ENCODE measurements at regions not wholly inside any gene's neighbourhood (a gene's known extent, or its start where the extent isn't known, plus 50 kb on each side); places are given as distances from the start of the nearest gene placed in this dataset.
A peak's percentile ranks its signal among the peaks of the same experiment; 100 is the strongest.

DNA sequence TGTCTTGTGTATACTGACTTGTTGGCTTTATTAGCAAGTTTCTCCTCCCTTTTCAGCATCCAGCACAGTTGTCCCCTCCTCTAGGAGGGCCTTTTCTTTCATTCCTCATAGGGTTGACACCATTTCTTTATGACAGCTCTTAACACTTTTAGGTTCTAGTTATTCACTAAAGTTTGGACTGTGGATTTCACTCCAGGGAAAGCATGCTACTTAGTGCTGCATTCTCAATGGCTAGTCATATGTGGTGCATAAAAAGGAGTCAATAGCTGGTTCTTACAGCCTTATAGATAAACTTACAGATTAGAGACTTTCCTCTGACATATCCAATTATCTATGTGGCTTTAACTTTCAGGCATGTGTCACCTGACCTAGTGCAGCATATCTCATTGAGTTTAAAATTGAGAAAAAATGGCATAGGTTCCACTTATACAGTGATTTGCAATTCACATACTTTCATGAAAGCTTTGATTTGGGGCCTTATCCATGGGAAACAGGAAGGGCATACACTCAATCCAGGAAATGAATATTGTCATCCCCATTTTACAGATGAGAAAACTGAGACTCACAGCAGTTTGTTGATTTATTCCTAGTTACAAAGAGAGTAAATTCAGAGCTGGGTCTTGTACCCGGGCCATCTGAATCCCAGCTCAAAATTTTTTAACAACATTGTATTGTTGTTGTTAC, 289.7 kb downstream of the LPIN1 start:
- Mint-ChIP-seq H3K4me1 (peaks cover 81% of the 10 kb centered on the region), H3K9me3 (peaks cover 12% of the 10 kb centered on the region), H3K27me3 (no peaks in the 10 kb centered on the region), H3K27ac (peak overlapping the region; percentile 75), H3K36me3 (ENCODE audit: low read depth) (peaks cover 11% of the 10 kb centered on the region), H3K4me3 (no peak overlapping the region)
- ChIA-PET CTCF (interaction anchor here (0.7 to 4.5 kb wide), 5 partner anchors 9 to 894 kb away, joined by 3 to 21 read pairs (median 3); partner anchors contain the start of gene TRIB2), POLR2A (interaction anchor here (1.0 to 3.1 kb wide), 2 partner anchors 8 to 9 kb away, joined by 3 to 8 read pairs; no protein-coding TSS in a partner anchor)
- DNase-seq (no peak), ATAC-seq (ENCODE audit: low read depth) (no peak)
- intact Hi-C loops (cut with micrococcal nuclease): no loop called here
- TF ChIP-seq CTCF (IDR thresholded peaks at IDR 0.05): no peak

GRCh38 chr2:12036640-12036983, 290.2 kb downstream of the LPIN1 start:
- peaks cover 12% of the 10 kb centered on the region for H3K36me3 Mint-ChIP-seq (ENCODE audit: low read depth)
- H3K4me3 Mint-ChIP-seq: no peak overlapping the region
- peak overlapping the region; percentile 24 for H3K27ac Mint-ChIP-seq
- ATAC-seq (ENCODE audit: low read depth): peak; percentile 8
- H3K9me3 Mint-ChIP-seq: peaks cover 16% of the 10 kb centered on the region
- no peaks in the 10 kb centered on the region for H3K27me3 Mint-ChIP-seq
- ChIA-PET POLR2A (interaction anchor here (3.1 kb wide), 1 partner anchor 9 kb away, joined by 8 read pairs; no protein-coding TSS in a partner anchor), CTCF (interaction anchor here (1.0 to 4.5 kb wide), 3 partner anchors 8 to 680 kb away, joined by 3 to 21 read pairs (median 4); partner anchors contain the start of gene TRIB2)
- peaks cover 81% of the 10 kb centered on the region for H3K4me1 Mint-ChIP-seq
- DNase-seq: no peak
- TF ChIP-seq CTCF (IDR thresholded peaks at IDR 0.05): no peak
- intact Hi-C loops (cut with micrococcal nuclease): no loop called here

- DNase-seq (no peak), ATAC-seq (ENCODE audit: low read depth) (no peak)
- H3K36me3 Mint-ChIP-seq (ENCODE audit: low read depth): peaks cover 15% of the 10 kb centered on the region
- H3K27ac Mint-ChIP-seq: no peak overlapping the region
- POLR2A ChIA-PET: no interaction called here
- TF ChIP-seq CTCF (IDR thresholded peaks at IDR 0.05): no peak
- peak overlapping the region; percentile 4 for H3K4me3 Mint-ChIP-seq
- intact Hi-C loops (cut with micrococcal nuclease): no loop called here
- CTCF ChIA-PET: no interaction called here
- peaks cover 81% of the 10 kb centered on the region for H3K4me1 Mint-ChIP-seq
- peaks cover 17% of the 10 kb centered on the region for H3K9me3 Mint-ChIP-seq
- no peaks in the 10 kb centered on the region for H3K27me3 Mint-ChIP-seq
Measured at GRCh38 chr2:12037301-12037700, 290.9 kb downstream of the LPIN1 start.

- H3K36me3 Mint-ChIP-seq (ENCODE audit: low read depth): peaks cover 15% of the 10 kb centered on the region
- no peaks in the 10 kb centered on the region for H3K27me3 Mint-ChIP-seq
- peaks cover 17% of the 10 kb centered on the region for H3K9me3 Mint-ChIP-seq
- H3K4me3 Mint-ChIP-seq: no peak overlapping the region
- CTCF ChIA-PET: no interaction called here
- TF ChIP-seq CTCF (IDR thresholded peaks at IDR 0.05): no peak
- peaks cover 81% of the 10 kb centered on the region for H3K4me1 Mint-ChIP-seq
- intact Hi-C loops (cut with micrococcal nuclease): loop anchor here (10.0 kb wide), 1 partner anchor 284 kb away; no protein-coding TSS in a partner anchor
- POLR2A ChIA-PET: interaction anchor here (1.7 to 3.1 kb wide), 2 partner anchors 8 to 676 kb away, joined by 9 to 18 read pairs; partner anchors contain the start of gene TRIB2
- H3K27ac Mint-ChIP-seq: peak overlapping the region; percentile 56
- DNase-seq (no peak), ATAC-seq (ENCODE audit: low read depth) (no peak)
Measured at GRCh38 chr2:12041236-12041635, 294.8 kb downstream of the LPIN1 start.

DNA sequence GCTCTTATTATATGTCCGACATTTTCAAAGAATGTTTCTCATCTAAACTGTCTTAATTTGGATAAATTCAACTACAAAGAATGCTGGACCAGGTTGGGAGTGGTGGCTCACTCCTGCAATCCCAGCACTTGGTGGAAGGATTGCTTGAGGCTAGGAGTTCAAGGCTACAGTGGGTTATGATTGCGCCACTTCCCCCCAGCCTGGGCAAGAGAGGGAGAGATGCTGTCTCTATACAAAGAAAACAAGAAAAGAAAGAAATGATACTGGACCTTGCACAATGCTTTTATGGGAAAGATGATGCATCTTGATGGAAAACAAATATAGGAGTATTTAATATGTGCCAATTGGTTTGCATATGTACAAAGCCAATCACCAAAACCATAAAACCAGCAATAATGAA, 296.7 kb downstream of the LPIN1 start:
- ChIA-PET CTCF (interaction anchor here (3.2 kb wide), 1 partner anchor 9 kb away, joined by 21 read pairs; no protein-coding TSS in a partner anchor), POLR2A (interaction anchor here (1.7 to 3.1 kb wide), 2 partner anchors 10 to 674 kb away, joined by 9 to 18 read pairs; partner anchors contain the start of gene TRIB2)
- H3K36me3 Mint-ChIP-seq (ENCODE audit: low read depth): peaks cover 15% of the 10 kb centered on the region
- ATAC-seq (ENCODE audit: low read depth) (no peak), DNase-seq (no peak)
- no peaks in the 10 kb centered on the region for H3K27me3 Mint-ChIP-seq
- peak overlapping the region; percentile 8 for H3K4me3 Mint-ChIP-seq
- H3K4me1 Mint-ChIP-seq: peaks cover 84% of the 10 kb centered on the region
- intact Hi-C loops (cut with micrococcal nuclease): loop anchor here (10.0 kb wide), 1 partner anchor 282 kb away; no protein-coding TSS in a partner anchor
- H3K27ac Mint-ChIP-seq: peak overlapping the region; percentile 27
- TF ChIP-seq CTCF (IDR thresholded peaks at IDR 0.05): no peak
- peaks cover 14% of the 10 kb centered on the region for H3K9me3 Mint-ChIP-seq
